ENCODE measurements at regions not wholly inside any gene's neighbourhood (a gene's known extent, or its start where the extent isn't known, plus 50 kb on each side); places are given as distances from the start of the nearest gene placed in this dataset.

DNA sequence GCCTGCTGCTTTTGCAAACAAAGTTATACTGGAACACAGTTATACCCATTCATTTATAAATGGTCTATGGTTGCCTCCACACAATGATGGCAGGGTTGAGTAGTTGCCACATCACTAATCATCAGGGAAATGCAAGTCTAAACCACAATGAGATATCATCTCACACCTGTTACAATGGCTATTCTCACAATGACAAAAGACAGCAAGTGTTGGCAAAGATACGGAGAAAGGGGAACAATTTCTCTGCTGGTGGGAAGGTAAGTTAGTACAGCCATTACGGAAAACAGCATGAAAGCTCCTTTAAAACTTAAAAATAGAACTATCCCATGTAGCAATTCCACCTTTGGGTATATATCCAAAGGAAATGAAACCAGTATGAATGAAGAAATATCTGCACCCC lies 261.4 kb downstream of the TJP1 start:
- no peak for DNase-seq (ENCODE audit: extremely low read depth, low read depth)
- TF ChIP-seq, protein P1, sequence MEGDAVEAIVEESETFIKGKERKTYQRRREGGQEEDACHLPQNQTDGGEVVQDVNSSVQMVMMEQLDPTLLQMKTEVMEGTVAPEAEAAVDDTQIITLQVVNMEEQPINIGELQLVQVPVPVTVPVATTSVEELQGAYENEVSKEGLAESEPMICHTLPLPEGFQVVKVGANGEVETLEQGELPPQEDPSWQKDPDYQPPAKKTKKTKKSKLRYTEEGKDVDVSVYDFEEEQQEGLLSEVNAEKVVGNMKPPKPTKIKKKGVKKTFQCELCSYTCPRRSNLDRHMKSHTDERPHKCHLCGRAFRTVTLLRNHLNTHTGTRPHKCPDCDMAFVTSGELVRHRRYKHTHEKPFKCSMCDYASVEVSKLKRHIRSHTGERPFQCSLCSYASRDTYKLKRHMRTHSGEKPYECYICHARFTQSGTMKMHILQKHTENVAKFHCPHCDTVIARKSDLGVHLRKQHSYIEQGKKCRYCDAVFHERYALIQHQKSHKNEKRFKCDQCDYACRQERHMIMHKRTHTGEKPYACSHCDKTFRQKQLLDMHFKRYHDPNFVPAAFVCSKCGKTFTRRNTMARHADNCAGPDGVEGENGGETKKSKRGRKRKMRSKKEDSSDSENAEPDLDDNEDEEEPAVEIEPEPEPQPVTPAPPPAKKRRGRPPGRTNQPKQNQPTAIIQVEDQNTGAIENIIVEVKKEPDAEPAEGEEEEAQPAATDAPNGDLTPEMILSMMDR (IDR thresholded peaks at IDR 0.05; ENCODE audit: low read depth, low read length, missing control alignments), result no peak

DNA sequence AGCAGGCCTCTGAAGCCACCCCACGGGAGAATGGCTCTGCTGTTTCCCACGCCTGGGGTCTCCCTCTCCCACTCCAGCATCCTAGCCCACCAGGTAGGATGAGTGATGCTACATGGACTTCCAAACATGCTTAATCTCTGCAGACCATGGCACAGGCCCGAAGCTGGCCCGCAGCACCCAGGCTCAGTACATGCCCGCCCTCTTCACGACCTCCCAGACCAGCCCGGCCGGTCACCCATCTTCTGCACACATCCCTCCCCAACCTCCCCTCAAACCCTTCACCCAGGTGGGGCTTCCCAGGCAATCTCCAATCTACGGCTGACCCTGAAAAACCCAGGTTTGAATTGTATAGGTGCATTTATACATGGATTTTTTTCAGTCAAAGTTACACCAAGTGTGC lies 264.0 kb downstream of the TJP1 start:
- TF ChIP-seq, protein P1 (IDR thresholded peaks at IDR 0.05; ENCODE audit: low read depth, low read length, missing control alignments), result no peak

More for the DNA sequence above, 261.4 kb downstream of the TJP1 start:
- H3K4me3 ChIP-seq (replicated peaks; ENCODE audit: low read depth, low read length), result no peak overlapping the region

DNA sequence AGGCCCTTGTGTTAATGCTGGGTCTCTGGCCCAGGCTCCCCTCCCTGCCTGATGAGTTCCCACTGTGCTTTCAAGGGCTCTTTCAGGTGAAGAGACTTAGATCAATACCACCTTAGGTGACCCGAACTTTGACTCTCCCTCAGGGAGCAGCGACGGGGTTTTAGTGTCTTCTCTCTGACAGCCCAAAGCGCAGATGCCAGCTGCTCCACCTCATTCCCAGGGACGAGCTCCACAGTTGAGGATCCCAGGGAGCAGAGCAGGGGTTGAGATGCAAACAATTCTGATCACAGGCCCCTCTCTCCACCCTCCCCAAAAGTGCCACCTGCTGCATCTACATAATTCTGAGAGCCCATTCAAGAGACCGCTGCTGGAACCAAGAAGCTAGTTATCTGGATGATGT lies 265.1 kb downstream of the TJP1 start:
- no peak overlapping the region for H3K4me3 ChIP-seq (replicated peaks; ENCODE audit: low read depth, low read length)
- no peak for DNase-seq (ENCODE audit: extremely low read depth, low read depth)
- TF ChIP-seq, protein P1 (IDR thresholded peaks at IDR 0.05; ENCODE audit: low read depth, low read length, missing control alignments), result no peak

More for the DNA sequence above, 264.0 kb downstream of the TJP1 start:
- no peak overlapping the region for H3K4me3 ChIP-seq (replicated peaks; ENCODE audit: low read depth, low read length)
- no peak for DNase-seq (ENCODE audit: extremely low read depth, low read depth)

DNA sequence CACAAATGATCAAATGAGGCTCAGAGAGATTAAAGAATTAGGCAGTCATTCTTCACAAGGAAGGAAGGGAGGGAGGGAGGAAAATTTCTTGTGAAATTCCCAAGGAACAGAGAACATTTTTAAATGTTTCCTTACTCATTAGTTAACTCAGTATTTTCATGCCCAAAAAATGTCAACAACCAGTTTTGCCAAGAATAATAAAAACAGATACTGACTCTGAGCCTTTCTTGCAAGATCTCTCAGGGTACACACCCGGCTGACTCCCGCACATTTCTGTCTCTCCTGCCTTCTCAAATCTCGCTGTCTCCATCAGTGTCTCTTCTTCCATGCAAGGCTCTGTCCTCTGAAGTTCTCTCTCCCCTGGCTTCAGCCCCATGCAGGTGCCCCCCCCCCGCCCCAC lies 265.9 kb downstream of the TJP1 start:
- no peak for DNase-seq (ENCODE audit: extremely low read depth, low read depth)
- H3K4me3 ChIP-seq (replicated peaks; ENCODE audit: low read depth, low read length), result no peak overlapping the region
- TF ChIP-seq, protein P1 (IDR thresholded peaks at IDR 0.05; ENCODE audit: low read depth, low read length, missing control alignments), result no peak

DNA sequence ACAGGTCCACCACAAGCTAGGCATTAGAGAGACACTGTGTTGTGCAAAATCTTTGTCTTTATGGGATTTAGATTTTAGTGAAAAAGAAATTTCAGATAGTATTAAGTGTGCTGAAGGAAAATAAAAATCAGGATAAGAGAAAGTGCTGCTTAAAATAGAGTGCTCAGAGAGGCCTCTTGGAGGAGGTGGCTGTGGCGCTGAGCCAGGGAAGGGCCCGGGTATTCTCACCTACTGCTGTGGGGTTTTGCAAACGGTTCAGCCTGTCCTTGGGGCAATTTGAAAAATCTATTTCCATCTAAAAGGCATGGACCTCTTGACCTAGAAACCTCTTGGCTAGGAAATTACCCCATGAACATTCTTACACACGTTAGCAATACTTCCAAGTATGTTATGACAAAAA lies 267.7 kb downstream of the TJP1 start:
- TF ChIP-seq, protein P1 (IDR thresholded peaks at IDR 0.05; ENCODE audit: low read depth, low read length, missing control alignments), result no peak
- no peak for DNase-seq (ENCODE audit: extremely low read depth, low read depth)
- no peak overlapping the region for H3K4me3 ChIP-seq (replicated peaks; ENCODE audit: low read depth, low read length)

DNA sequence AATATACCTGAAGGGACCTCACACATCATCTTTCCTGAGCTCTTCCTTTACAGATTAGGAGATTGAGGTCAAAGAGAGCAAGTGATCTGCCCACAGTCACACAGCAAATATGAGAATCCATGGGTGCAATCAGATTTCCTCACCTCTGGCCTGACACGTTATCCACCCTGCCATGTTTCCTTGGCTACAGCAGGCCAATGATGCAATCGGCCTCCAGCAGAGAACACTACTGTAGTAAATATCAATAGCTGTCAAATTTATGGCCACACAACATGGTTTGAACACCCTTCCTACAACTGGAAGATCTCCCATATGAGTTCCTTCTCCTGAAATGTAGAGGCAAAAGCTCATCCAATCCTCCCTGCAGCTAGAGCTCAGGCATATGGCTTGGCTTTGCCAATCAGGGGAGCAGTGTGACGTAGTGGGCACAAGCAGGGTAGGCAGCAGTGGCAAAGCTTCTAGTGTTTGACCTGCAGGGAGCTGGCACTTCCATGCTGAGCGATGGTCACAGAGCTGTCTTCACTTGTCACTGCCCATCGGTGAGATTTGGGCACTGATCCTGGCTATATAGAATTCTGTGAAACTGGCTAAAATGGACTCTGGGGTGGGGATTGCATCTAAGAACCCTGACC lies 271.3 kb downstream of the TJP1 start:
- DNase-seq (ENCODE audit: extremely low read depth, low read depth), result no peak
- TF ChIP-seq, protein P1 (IDR thresholded peaks at IDR 0.05; ENCODE audit: low read depth, low read length, missing control alignments), result no peak
- no peak overlapping the region for H3K4me3 ChIP-seq (replicated peaks; ENCODE audit: low read depth, low read length)

DNA sequence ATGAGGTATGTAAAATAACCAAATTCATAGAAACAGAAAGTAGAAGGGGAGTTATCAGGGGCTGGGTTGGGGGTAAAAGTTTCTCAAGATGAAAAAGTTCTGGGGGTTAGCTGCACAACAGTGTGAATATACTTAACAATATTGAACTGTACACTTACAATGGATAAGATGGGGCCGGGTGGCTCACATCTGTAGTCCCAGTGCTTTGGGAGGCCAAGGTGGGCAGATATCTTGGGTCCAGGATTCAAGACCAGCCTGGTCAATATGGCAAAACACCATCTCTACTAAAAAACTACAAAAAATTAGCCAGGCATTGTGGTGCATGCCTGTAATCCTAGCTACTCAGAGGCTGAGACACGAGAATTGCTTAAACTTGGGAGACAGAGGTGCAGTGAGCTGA lies 274.3 kb downstream of the TJP1 start:
- H3K4me3 ChIP-seq (replicated peaks; ENCODE audit: low read depth, low read length), result no peak overlapping the region
- TF ChIP-seq, protein P1 (IDR thresholded peaks at IDR 0.05; ENCODE audit: low read depth, low read length, missing control alignments), result no peak
- no peak for DNase-seq (ENCODE audit: extremely low read depth, low read depth)
